ENCODE measurements at regions not wholly inside any gene's neighbourhood (a gene's known extent, or its start where the extent isn't known, plus 50 kb on each side); places are given as distances from the start of the nearest gene placed in this dataset.

DNA sequence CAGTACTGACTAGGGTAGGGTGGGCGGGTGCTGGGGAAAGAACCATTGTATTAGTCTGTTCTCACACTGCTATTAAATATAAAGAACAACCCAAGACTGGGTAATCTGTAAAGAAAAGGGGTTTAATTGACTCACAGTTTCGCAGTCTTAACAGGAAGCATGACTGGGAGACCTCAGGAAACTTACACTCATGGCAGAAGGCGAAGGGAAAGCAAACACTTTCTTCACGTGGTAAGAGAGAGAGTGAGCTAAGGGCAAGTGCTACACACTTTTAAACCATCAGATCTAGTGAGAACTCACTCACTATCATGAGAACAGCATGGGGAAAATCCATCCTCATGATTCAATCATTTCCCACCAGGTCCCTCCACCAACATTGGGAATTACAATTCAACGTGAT, 98.0 kb downstream of the OXSM start:
- Histone ChIP-seq H3K27me3 (ENCODE audit: control insufficient read depth, insufficient read depth, low read length) (no peaks in the 10 kb centered on the region), H3K36me3 (ENCODE audit: control insufficient read depth, insufficient read depth, low read length) (no peaks in the 10 kb centered on the region), H3K4me3 (ENCODE audit: low read depth, low read length) (no peak overlapping the region)
- no peak for TF ChIP-seq CTCF (IDR thresholded peaks at IDR 0.05; ENCODE audit: insufficient read depth, low read length, poor library complexity, severe bottlenecking)
- no peak for DNase-seq (ENCODE audit: low read depth)

DNA sequence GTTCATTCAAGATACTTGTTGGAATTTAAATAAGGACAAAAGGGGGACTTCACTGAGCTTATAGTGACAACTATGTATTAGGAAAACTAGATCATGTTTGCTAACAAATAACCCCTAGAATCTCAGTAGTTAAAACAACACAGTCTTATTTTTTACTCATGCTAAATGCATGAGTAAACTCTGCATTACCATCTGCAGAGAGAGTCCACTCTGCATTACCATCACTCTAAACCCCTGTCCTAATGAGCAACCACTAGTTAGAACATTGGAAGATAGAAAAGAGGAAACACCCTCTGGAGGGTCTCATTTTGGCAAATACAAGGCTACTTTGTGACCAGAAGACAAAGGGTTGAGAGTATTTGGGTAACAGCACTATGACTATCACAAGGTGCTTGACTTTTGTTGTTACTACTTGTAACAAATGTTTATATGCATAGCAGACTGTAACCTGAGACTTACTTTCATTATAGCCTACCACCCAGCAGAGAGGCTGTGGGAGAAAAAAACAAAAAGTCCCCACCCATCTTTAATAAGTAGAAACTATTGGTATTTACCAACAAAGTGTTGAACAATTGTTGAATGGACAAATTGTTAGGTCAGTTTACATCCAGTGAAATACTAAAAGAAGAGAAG, 99.1 kb downstream of the OXSM start:
- DNase-seq (ENCODE audit: low read depth) = no peak
- no peak for TF ChIP-seq CTCF (IDR thresholded peaks at IDR 0.05; ENCODE audit: insufficient read depth, low read length, poor library complexity, severe bottlenecking)
- Histone ChIP-seq H3K27me3 (ENCODE audit: control insufficient read depth, insufficient read depth, low read length) (no peaks in the 10 kb centered on the region), H3K4me3 (ENCODE audit: low read depth, low read length) (no peak overlapping the region), H3K36me3 (ENCODE audit: control insufficient read depth, insufficient read depth, low read length) (no peaks in the 10 kb centered on the region)

DNA sequence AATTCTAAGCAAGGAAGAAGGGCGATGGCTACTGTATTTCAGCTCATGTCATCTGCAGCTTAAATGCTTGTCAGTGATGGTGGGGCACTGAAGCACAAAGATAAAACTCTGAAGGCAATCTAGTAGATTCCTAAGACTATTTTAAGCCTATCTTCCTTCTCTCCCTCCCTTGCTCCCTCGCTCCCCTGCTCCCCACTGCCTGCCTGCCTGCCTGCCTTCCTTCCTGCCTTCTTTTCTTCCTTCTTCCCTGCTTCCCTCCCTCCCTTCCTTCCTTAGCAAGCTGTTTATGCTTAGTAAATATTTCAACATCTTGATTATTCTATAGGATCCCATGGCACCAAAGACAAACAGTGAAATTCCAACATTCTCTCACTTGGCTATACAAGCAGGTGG, 99.6 kb downstream of the OXSM start:
- no peaks in the 10 kb centered on the region for H3K27me3 ChIP-seq (ENCODE audit: control insufficient read depth, insufficient read depth, low read length)
- no peak for TF ChIP-seq CTCF (IDR thresholded peaks at IDR 0.05; ENCODE audit: insufficient read depth, low read length, poor library complexity, severe bottlenecking)
- DNase-seq (ENCODE audit: low read depth) = no peak
- H3K4me3 ChIP-seq (ENCODE audit: low read depth, low read length) = no peak overlapping the region
- H3K36me3 ChIP-seq (ENCODE audit: control insufficient read depth, insufficient read depth, low read length) = no peaks in the 10 kb centered on the region

DNA sequence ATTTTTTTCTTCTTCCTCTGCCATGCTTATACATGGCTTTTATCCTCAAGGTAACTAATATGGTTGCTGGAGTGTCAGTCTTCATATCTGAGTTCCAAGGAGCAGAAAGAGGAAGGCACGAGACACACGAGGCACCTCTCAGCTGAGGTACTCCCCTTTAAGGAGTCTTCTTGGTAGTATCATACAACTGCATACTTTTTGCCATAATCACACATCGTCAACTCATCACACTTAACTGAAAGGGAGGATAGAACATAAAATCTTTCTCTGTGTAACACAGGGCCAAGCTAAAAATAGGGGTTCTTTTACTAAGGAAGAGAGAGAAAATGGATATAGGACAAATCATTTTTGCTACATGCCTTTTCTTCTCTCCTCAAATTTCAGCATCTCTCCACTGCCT, 104.2 kb downstream of the OXSM start:
- H3K4me3 ChIP-seq (ENCODE audit: low read depth, low read length) = no peak overlapping the region
- H3K27me3 ChIP-seq (ENCODE audit: control insufficient read depth, insufficient read depth, low read length) = no peaks in the 10 kb centered on the region
- H3K36me3 ChIP-seq (ENCODE audit: control insufficient read depth, insufficient read depth, low read length) = no peaks in the 10 kb centered on the region
- DNase-seq (ENCODE audit: low read depth) = no peak
- TF ChIP-seq CTCF (IDR thresholded peaks at IDR 0.05; ENCODE audit: insufficient read depth, low read length, poor library complexity, severe bottlenecking) = no peak

GRCh38 chr3:25895031-25895430, 105.1 kb downstream of the OXSM start:
- no peak for DNase-seq (ENCODE audit: low read depth)

More at GRCh38 chr3:25895031-25895430, 105.1 kb downstream of the OXSM start:
- no peaks in the 10 kb centered on the region for H3K36me3 ChIP-seq (ENCODE audit: control insufficient read depth, insufficient read depth, low read length)
- no peak overlapping the region for H3K4me3 ChIP-seq (ENCODE audit: low read depth, low read length)
- no peak for TF ChIP-seq CTCF (IDR thresholded peaks at IDR 0.05; ENCODE audit: insufficient read depth, low read length, poor library complexity, severe bottlenecking)
- H3K27me3 ChIP-seq (ENCODE audit: control insufficient read depth, insufficient read depth, low read length) = no peaks in the 10 kb centered on the region
